AG09319 (cell line): ENCODE measurements at regions not wholly inside any gene's neighbourhood (a gene's known extent, or its start where the extent isn't known, plus 50 kb on each side); places are given as distances from the start of the nearest gene placed in this dataset.

ENCODE experiments used
- DNase-seq: peaks from one replicate; pipeline ENCODE4 v3.0.0-alpha.2; 2010; ENCODE audit warnings: low read depth; ENCODE audit errors: extremely low read depth
- CTCF ChIP-seq: IDR thresholded peaks from 2 replicates; pipeline ENCODE4 v1.5.1; 2011; ENCODE audit warnings: low read depth, mild to moderate bottlenecking, inconsistent platforms, low read length, moderate library complexity

GRCh38 chr3:127097481-127097880 lies 95.5 kb upstream of the PRR23E start:
- no peak for TF ChIP-seq CTCF
- DNase-seq, result no peak

GRCh38 chr3:127099982-127100381 lies 92.9 kb upstream of the PRR23E start:
- DNase-seq, result no peak
- TF ChIP-seq CTCF, result no peak

GRCh38 chr3:127100459-127101410 lies 92.2 kb upstream of the PRR23E start:
- DNase-seq, result no peak
- TF ChIP-seq CTCF, result no peak

GRCh38 chr3:127101411-127102187 lies 91.3 kb upstream of the PRR23E start:
- TF ChIP-seq CTCF, result no peak
- DNase-seq, result no peak

GRCh38 chr3:127102188-127102520 lies 90.8 kb upstream of the PRR23E start:
- no peak for TF ChIP-seq CTCF
- DNase-seq, result no peak

GRCh38 chr3:127102587-127102986 lies 90.3 kb upstream of the PRR23E start:
- TF ChIP-seq CTCF, result no peak
- no peak for DNase-seq

- no peak for DNase-seq
- TF ChIP-seq CTCF, result no peak
Measured at GRCh38 chr3:127103080-127103479, 89.9 kb upstream of the PRR23E start.
